Osteocyte (in vitro differentiated cells): ENCODE measurements at regions not wholly inside any gene's neighbourhood (a gene's known extent, or its start where the extent isn't known, plus 50 kb on each side); places are given as distances from the start of the nearest gene placed in this dataset.

Experiments used
- DNase-seq: peaks from one replicate; pipeline ENCODE4 v3.0.0; 2021; ENCODE audit warnings: mixed read lengths; ENCODE audit not compliant: unreplicated experiment; ENCODE audit errors: extremely low spot score
- H3K27ac Mint-ChIP-seq: one replicate; pipeline ENCODE4 v1.8.0; 2021; ENCODE audit warnings: mild to moderate bottlenecking, mixed read lengths; ENCODE audit not compliant: unreplicated experiment
- H3K27me3 Mint-ChIP-seq: one replicate; pipeline ENCODE4 v1.8.0; 2021; ENCODE audit warnings: mixed read lengths; ENCODE audit not compliant: unreplicated experiment
- H3K36me3 Mint-ChIP-seq: one replicate; pipeline ENCODE4 v1.8.0; 2021; ENCODE audit warnings: mixed read lengths; ENCODE audit not compliant: unreplicated experiment
- H3K4me1 Mint-ChIP-seq: one replicate; pipeline ENCODE4 v1.8.0; 2021; ENCODE audit warnings: mixed read lengths; ENCODE audit not compliant: unreplicated experiment
- H3K4me3 Mint-ChIP-seq: one replicate; pipeline ENCODE4 v1.8.0; 2021; ENCODE audit warnings: mild to moderate bottlenecking, moderate library complexity, mixed read lengths; ENCODE audit not compliant: unreplicated experiment
- H3K9me3 Mint-ChIP-seq: one replicate; pipeline ENCODE4 v1.8.0; 2021; ENCODE audit warnings: mixed read lengths; ENCODE audit not compliant: unreplicated experiment
- TF ChIP-seq, protein P1 (sequence below): fragments of 200-600 bp; sonication (generic); IDR thresholded peaks from 2 replicates; pipeline ENCODE4 v1.5.0; 2021; ENCODE audit warnings: antibody characterized with exemption, mild to moderate bottlenecking, moderate library complexity

- H3K36me3 Mint-ChIP-seq, result no peaks in the 10 kb centered on the region
- DNase-seq, result no peak
- peaks cover 28% of the 10 kb centered on the region for H3K4me1 Mint-ChIP-seq
- H3K9me3 Mint-ChIP-seq, result no peaks in the 10 kb centered on the region
- no peaks in the 10 kb centered on the region for H3K27me3 Mint-ChIP-seq
- TF ChIP-seq, protein P1, sequence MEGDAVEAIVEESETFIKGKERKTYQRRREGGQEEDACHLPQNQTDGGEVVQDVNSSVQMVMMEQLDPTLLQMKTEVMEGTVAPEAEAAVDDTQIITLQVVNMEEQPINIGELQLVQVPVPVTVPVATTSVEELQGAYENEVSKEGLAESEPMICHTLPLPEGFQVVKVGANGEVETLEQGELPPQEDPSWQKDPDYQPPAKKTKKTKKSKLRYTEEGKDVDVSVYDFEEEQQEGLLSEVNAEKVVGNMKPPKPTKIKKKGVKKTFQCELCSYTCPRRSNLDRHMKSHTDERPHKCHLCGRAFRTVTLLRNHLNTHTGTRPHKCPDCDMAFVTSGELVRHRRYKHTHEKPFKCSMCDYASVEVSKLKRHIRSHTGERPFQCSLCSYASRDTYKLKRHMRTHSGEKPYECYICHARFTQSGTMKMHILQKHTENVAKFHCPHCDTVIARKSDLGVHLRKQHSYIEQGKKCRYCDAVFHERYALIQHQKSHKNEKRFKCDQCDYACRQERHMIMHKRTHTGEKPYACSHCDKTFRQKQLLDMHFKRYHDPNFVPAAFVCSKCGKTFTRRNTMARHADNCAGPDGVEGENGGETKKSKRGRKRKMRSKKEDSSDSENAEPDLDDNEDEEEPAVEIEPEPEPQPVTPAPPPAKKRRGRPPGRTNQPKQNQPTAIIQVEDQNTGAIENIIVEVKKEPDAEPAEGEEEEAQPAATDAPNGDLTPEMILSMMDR, result no peak
- no peak overlapping the region for H3K27ac Mint-ChIP-seq
- no peak overlapping the region for H3K4me3 Mint-ChIP-seq
Observed at GRCh38 chr6:15871276-15871675, 208.4 kb upstream of the DTNBP1 start.

GRCh38 chr6:15870333-15871043, 207.7 kb upstream of the DTNBP1 start:
- Mint-ChIP-seq H3K36me3 (no peaks in the 10 kb centered on the region), H3K27ac (no peak overlapping the region), H3K4me1 (peaks cover 28% of the 10 kb centered on the region), H3K4me3 (no peak overlapping the region), H3K9me3 (no peaks in the 10 kb centered on the region), H3K27me3 (no peaks in the 10 kb centered on the region)
- DNase-seq, result no peak
- TF ChIP-seq, protein P1, result no peak

GRCh38 chr6:15864708-15865062, 201.9 kb upstream of the DTNBP1 start:
- H3K36me3 Mint-ChIP-seq, result no peaks in the 10 kb centered on the region
- no peaks in the 10 kb centered on the region for H3K9me3 Mint-ChIP-seq
- H3K4me3 Mint-ChIP-seq, result no peak overlapping the region
- H3K4me1 Mint-ChIP-seq, result peaks cover 5% of the 10 kb centered on the region
- no peak for DNase-seq
- TF ChIP-seq, protein P1, result no peak
- no peak overlapping the region for H3K27ac Mint-ChIP-seq
- H3K27me3 Mint-ChIP-seq, result peaks cover 3% of the 10 kb centered on the region

- TF ChIP-seq, protein P1, result no peak
- no peak overlapping the region for H3K27ac Mint-ChIP-seq
- no peaks in the 10 kb centered on the region for H3K36me3 Mint-ChIP-seq
- no peak overlapping the region for H3K4me3 Mint-ChIP-seq
- no peaks in the 10 kb centered on the region for H3K9me3 Mint-ChIP-seq
- DNase-seq, result no peak
- H3K4me1 Mint-ChIP-seq, result peaks cover 5% of the 10 kb centered on the region
- H3K27me3 Mint-ChIP-seq, result peaks cover 3% of the 10 kb centered on the region
Observed at GRCh38 chr6:15864038-15864707, 201.3 kb upstream of the DTNBP1 start.

DNA sequence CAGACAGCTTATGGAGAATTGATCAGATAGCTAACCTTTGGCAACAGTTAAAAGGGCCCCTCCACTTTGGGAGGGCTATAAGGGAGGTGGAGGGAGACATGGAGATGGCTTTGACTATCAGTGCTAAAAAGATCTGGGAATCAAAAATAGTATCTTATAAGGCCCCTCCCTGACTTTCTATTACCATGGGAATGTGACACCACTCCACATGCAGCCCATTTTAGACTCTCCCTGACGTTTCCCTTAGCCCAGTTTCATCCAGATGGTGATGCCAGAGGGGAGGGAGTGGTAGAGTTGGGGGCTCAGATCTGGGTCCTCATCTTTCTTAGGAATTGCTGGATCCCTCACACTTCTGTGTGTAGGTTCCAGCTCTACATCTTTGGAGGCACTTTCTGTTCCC, 200.0 kb upstream of the DTNBP1 start:
- DNase-seq, result no peak
- H3K9me3 Mint-ChIP-seq, result no peaks in the 10 kb centered on the region
- no peak overlapping the region for H3K4me3 Mint-ChIP-seq
- TF ChIP-seq, protein P1, result no peak
- H3K27me3 Mint-ChIP-seq, result peaks cover 3% of the 10 kb centered on the region
- H3K36me3 Mint-ChIP-seq, result no peaks in the 10 kb centered on the region
- H3K27ac Mint-ChIP-seq, result no peak overlapping the region
- peaks cover 5% of the 10 kb centered on the region for H3K4me1 Mint-ChIP-seq
